SK-N-MC (cell line): ENCODE measurements at regions not wholly inside any gene's neighbourhood (a gene's known extent, or its start where the extent isn't known, plus 50 kb on each side); places are given as distances from the start of the nearest gene placed in this dataset.

Experiments
- EZH2 ChIP-seq: fragments of 200-600 bp; sonication (generic); IDR thresholded peaks from one replicate; pipeline ENCODE4 v1.6.1; 2017; ENCODE audit warnings: antibody characterized with exemption
- POLR2AphosphoS5 ChIP-seq: IDR thresholded peaks from 2 replicates; pipeline ENCODE4 v1.6.1; 2012; ENCODE audit warnings: mild to moderate bottlenecking, low read depth, low read length, borderline replicate concordance

DNA sequence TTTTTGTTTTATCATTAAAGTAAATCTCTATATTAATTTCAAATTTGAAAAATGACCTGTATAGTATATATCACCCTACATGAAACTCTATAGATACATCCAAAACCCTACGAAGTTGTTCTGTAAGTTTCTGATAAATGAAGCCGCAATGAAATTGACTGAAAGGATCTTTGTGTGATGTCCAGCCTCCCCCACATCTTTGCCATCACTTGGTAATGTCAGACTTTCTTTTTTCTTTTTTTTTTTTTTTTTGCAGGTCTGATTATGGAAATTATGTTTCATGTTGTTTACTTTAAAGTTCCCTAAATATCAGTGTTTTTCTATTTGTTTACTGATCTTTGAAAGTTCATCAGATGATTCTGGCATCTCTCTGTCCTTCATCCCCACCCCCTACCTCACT is 155.6 kb upstream of the CDH4 start:
- no peak for TF ChIP-seq POLR2AphosphoS5
- no peak for TF ChIP-seq EZH2
